HFF-Myc (cell line): ENCODE measurements at regions not wholly inside any gene's neighbourhood (a gene's known extent, or its start where the extent isn't known, plus 50 kb on each side); places are given as distances from the start of the nearest gene placed in this dataset.

ENCODE experiments used
- DNase-seq: peaks from one replicate; pipeline ENCODE4 v3.0.0-alpha.2; 2011; ENCODE audit warnings: low read depth; ENCODE audit errors: extremely low read depth
- H3K4me3 ChIP-seq: replicated peaks from 2 replicates; pipeline ENCODE4 v1.5.1; 2011; ENCODE audit warnings: low read depth, mild to moderate bottlenecking, control low read depth, low read length
- CTCF ChIP-seq: IDR thresholded peaks from 2 replicates; pipeline ENCODE4 v1.5.1; 2012; ENCODE audit warnings: mild to moderate bottlenecking, low read depth, low read length, control low read depth; ENCODE audit errors: missing control alignments

GRCh38 chr2:165007161-165007744 lies 51.9 kb upstream of the SLC38A11 start:
- no peak overlapping the region for H3K4me3 ChIP-seq
- no peak for DNase-seq
- no peak for TF ChIP-seq CTCF
